ENCODE measurements at regions not wholly inside any gene's neighbourhood (a gene's known extent, or its start where the extent isn't known, plus 50 kb on each side); places are given as distances from the start of the nearest gene placed in this dataset.

GRCh38 chr3:88628901-88629300 is 478.5 kb upstream of the EPHA3 start:
- no peak for TF ChIP-seq ATOH8 (CRISPR knock-in tag; IDR thresholded peaks at IDR 0.05; ENCODE audit: low read depth)
- TF ChIP-seq NFE2L2 (conservative IDR thresholded peaks at IDR 0.05; ENCODE audit: low read length) = no peak
- TF ChIP-seq KDM5A (IDR thresholded peaks at IDR 0.05) = no peak
- no peak for TF ChIP-seq REST (IDR thresholded peaks at IDR 0.05)
- TF ChIP-seq ZSCAN20 (CRISPR knock-in tag; IDR thresholded peaks at IDR 0.05) = no peak
- no peak for TF ChIP-seq CBX2 (IDR thresholded peaks at IDR 0.05; ENCODE audit: borderline replicate concordance, low read depth)
- TF ChIP-seq HMGXB4 (CRISPR knock-in tag; IDR thresholded peaks at IDR 0.05; ENCODE audit: borderline replicate concordance) = no peak
- no peak for TF ChIP-seq RCOR1 (IDR thresholded peaks at IDR 0.05; ENCODE audit: low read depth, low read length)
- TF ChIP-seq CHD2 (IDR thresholded peaks at IDR 0.05; ENCODE audit: low read length, partially characterized antibody) = no peak
- ChIA-PET CTCF (no interaction called here), POLR2A (no interaction called here)
- H3K4me1 ChIP-seq = no peaks in the 10 kb centered on the region
- no peak overlapping the region for H3K4me2 ChIP-seq
- FAIRE-seq (no peak), DNase-seq (ENCODE audit: low read depth in 1 of 2, low spot score in 1 of 2) (no peak), ATAC-seq (no peak)
- WGBS (ENCODE audit: missing lambda C conversion rate) = 5% methylated on average over 4 of the region's 4 CpGs
- no peak overlapping the region for H3K27ac ChIP-seq
- no peaks in the 10 kb centered on the region for H3K9me3 ChIP-seq
- H3K4me3 ChIP-seq = no peak overlapping the region

- no peaks in the 10 kb centered on the region for H3K9me3 ChIP-seq
- no peak overlapping the region for H3K27ac ChIP-seq
- WGBS (ENCODE audit: missing lambda C conversion rate) = 3% methylated on average over 2 of the region's 2 CpGs
- DNase-seq (ENCODE audit: low read depth in 1 of 2, low spot score in 1 of 2) (no peak), FAIRE-seq (no peak), ATAC-seq (no peak)
- TF ChIP-seq TP53 (CRISPR knock-in tag; IDR thresholded peaks at IDR 0.05) (no peak), KDM1A (IDR thresholded peaks at IDR 0.05; ENCODE audit: low read depth) (no peak), RARB (CRISPR knock-in tag; IDR thresholded peaks at IDR 0.05) (no peak), EHMT2 (IDR thresholded peaks at IDR 0.05; ENCODE audit: low read depth) (no peak), HDAC2 (IDR thresholded peaks at IDR 0.05) (no peak), PHF8 (IDR thresholded peaks at IDR 0.05; ENCODE audit: borderline replicate concordance, low read depth) (no peak), PBX3 (IDR thresholded peaks at IDR 0.05) (no peak), RFX5 (IDR thresholded peaks at IDR 0.05) (no peak), NPAS2 (CRISPR knock-in tag; IDR thresholded peaks at IDR 0.05; ENCODE audit: borderline replicate concordance) (no peak), FOSL2 (IDR thresholded peaks at IDR 0.05) (no peak), FOSL2 (CRISPR knock-in tag; IDR thresholded peaks at IDR 0.05) (no peak), JUN (IDR thresholded peaks at IDR 0.05) (no peak), HEYL (CRISPR knock-in tag; IDR thresholded peaks at IDR 0.05) (no peak), BHLHE40 (IDR thresholded peaks at IDR 0.05; ENCODE audit: low read depth, low read length) (no peak), ATOH8 (CRISPR knock-in tag; IDR thresholded peaks at IDR 0.05; ENCODE audit: low read depth) (no peak), FOSB (CRISPR knock-in tag; IDR thresholded peaks at IDR 0.05) (no peak), FOXS1 (CRISPR knock-in tag; IDR thresholded peaks at IDR 0.05) (no peak)
- TF ChIP-seq, protein P1, sequence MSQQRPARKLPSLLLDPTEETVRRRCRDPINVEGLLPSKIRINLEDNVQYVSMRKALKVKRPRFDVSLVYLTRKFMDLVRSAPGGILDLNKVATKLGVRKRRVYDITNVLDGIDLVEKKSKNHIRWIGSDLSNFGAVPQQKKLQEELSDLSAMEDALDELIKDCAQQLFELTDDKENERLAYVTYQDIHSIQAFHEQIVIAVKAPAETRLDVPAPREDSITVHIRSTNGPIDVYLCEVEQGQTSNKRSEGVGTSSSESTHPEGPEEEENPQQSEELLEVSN (IDR thresholded peaks at IDR 0.05; ENCODE audit: borderline replicate concordance, low read depth) = no peak
- H3K4me1 ChIP-seq = no peaks in the 10 kb centered on the region
- H3K4me3 ChIP-seq = no peak overlapping the region
- ChIA-PET CTCF (interaction anchor here (0.6 kb wide), 1 partner anchor 466 kb away, joined by 3 read pairs; no protein-coding TSS in a partner anchor), POLR2A (no interaction called here)
- H3K4me2 ChIP-seq = no peak overlapping the region
These were observed 475.2 kb upstream of the EPHA3 start for GRCh38 chr3:88632226-88632625.
